ENCODE measurements at regions not wholly inside any gene's neighbourhood (a gene's known extent, or its start where the extent isn't known, plus 50 kb on each side); places are given as distances from the start of the nearest gene placed in this dataset.
"Not testable (repeated sequence)": the region's sequence is repeated elsewhere in the genome, so short reads cannot be mapped to it uniquely, and the experiment has no call there.

DNA sequence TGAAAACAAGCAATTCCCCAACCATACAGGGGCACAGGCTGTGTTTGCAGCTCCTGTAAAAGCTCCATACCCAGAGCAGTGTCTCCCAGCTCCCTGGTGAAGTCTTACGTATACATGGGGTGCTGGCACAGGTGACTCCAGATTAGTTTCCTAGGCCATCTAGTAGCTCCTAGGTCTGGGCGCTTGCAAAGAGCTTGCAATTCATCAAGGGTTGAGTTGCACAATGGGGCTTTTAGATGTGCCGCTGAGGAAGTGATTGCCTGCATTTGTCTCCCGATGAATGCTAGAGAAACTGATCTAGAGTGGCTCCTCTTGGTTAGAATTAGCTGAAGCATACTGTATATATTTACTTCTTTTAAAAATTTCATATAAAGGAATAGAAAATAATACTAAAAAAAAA, 90.7 kb downstream of the PRR15 start:
- not testable (repeated sequence) for TF ChIP-seq CTCF (IDR thresholded peaks at IDR 0.05; ENCODE audit: low read depth, low read length); POLR2A (IDR thresholded peaks at IDR 0.05; ENCODE audit: extremely low read depth, insufficient read length)
- TF ChIP-seq, protein P1, sequence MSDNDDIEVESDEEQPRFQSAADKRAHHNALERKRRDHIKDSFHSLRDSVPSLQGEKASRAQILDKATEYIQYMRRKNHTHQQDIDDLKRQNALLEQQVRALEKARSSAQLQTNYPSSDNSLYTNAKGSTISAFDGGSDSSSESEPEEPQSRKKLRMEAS (IDR thresholded peaks at IDR 0.05; ENCODE audit: low read depth, low read length) = not testable (repeated sequence)
